Esophagus mucosa (tissue), 1 donor: ENCODE measurements at regions not wholly inside any gene's neighbourhood (a gene's known extent, or its start where the extent isn't known, plus 50 kb on each side); places are given as distances from the start of the nearest gene placed in this dataset.
"Not testable (repeated sequence)": the region's sequence is repeated elsewhere in the genome, so short reads cannot be mapped to it uniquely, and the experiment has no call there.

Experiments
- ATAC-seq: fragments of 200-7000 bp; cut with Tn5 transposase; one replicate; pipeline ENCODE4 v1.9.1; 2020
- donor health status: DM: yes; HTN: yes; CAD: no.

DNA sequence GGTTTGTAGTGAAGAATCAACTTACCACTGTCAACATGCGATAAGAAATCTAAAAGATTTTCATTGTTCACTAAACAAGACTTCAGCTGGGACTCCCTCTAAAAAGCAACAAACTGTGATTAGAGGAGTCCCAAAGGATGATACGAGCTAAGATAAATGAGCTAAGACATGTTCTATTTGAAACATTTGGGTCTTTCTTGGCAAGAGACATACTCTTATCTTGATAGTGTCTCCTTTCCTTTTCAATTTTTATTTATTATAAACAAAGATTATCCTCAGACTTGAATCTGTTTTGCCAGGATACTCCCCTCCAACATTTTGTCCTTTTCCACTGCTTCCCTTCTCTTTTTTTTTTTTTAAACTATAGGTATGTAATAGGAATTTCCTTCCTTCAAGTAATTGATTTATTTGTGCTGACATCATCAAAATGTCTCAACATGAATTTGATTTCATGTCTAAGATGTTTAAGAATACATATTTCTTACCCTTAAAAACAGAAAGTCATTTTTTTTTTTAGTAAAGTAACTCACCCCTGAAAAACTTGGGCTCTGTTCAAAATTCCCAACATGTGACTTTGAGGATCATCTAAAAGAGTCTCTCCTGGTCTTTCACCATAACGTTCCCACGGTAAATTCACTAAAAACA, 158.4 kb upstream of the NRP1 start:
- ATAC-seq: no peak

DNA sequence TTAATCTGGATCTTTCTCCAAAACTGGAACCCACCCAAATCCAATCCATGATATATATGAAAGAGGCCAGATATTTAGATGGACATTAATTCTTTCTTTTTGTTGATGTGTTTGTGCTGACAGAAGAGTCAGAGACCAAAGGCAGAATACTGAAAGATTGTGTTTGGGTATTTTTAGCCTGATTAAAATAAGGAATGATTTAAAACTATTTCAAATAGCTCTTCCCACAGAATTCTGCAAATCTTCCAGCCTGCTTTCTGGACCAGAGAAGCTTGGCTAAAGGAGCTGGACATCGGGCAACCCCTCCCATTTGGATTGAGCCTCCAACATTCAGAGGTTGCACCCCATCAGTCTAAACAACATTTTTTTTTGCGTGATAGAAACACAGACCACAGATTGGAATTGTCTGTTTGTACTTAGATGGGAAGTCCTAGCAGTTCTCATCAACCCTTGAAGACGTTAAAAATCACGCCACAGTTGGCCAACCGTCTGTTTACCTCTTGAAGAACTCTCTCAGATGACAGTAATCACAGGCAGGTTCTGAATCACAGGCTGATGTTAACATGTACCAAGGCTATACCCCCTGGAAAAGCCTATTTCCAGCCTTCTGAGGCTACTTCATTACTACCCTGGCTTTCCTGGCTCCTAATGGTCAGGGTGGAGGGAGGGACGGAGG, 155.2 kb upstream of the NRP1 start:
- ATAC-seq: no peak

DNA sequence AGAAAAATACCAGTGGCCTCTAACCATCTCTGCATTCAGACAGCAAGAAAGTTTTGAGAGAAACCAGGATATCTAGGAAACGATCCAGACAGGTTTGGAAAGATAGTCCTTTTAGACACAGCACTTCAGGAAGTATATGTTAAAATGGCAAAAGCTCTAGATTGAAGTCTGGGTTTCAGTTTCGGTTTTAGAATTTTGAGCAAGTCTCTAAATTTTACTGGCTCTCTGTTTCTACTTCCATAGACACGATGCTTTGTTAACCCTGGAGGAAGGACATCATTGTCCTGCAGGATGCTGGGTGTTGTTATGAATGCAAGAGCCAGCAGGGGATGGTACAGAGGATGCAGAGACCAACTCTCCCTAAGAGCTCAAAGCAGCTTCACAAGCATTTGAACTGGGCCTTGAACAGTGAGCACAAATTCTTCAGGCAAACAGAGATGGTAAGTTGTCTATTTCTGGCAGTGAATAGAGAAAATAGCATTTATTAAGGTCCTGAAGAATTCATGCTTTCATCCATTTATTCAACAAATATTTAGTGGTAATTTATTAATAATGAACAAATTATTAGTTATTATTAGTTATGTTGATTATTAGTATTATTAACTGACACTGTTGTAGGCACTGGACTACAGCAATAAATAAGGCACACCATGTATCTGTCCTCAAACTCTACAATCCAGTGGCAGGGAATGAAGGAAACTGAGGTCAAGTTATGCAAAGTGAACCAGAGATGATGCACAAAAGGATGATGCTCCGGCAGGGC, 152.7 kb upstream of the NRP1 start:
- ATAC-seq: no peak

DNA sequence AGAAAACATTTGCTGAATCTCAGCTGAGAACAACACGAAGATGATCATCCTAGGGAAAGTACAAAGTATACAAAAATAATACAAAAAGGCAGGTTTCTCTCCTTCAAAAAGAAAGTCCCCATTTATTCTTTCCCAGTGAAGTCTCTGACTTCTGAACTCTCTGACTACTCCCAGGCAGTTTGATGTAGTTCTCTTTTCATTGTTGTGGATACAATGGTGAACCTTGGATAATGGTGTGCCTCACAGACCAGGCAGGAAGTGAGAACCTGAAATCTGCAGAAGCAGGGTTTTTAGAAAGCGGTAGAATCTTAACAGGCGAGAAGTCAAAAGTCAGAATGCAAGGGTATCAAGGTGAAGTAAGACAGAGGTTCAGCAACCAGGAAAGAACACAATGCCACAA, 150.8 kb upstream of the NRP1 start:
- no peak for ATAC-seq

DNA sequence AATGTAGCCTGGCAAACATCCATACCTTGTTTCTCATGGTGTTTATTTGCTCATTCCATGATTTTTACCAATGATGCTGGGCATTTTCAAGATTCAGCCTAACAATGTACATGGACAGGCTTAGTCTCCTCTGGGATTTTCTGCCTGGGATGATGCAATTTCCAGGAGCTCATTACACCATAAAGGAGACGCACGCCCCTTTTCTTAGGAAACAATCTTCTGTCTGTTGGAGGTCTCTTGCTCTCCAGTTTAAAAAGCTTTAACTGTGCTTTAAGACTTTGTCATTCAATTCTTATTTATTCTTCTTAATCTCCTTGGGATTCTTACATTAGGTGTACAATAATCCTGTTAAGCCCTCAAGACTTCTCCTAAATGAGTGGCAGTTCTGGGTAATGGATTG, 150.3 kb upstream of the NRP1 start:
- ATAC-seq: no peak

DNA sequence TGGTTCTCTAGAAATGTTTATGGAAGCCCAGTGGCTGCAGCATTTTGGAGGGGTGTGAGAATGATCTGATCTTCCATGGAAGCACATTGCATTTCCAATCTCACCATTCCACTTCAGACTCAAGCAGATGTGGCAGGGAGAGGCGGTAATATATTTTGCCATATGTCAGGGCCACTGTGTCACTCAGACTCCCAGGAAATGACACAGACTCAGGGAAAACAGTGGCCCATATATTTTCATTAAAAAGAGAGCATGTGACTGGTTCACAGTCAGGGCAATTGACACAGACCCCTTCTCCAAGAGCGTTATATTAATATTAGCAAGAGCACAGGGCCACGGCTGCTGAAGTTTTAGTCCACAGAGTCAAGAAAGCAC, 149.3 kb upstream of the NRP1 start:
- no peak for ATAC-seq

DNA sequence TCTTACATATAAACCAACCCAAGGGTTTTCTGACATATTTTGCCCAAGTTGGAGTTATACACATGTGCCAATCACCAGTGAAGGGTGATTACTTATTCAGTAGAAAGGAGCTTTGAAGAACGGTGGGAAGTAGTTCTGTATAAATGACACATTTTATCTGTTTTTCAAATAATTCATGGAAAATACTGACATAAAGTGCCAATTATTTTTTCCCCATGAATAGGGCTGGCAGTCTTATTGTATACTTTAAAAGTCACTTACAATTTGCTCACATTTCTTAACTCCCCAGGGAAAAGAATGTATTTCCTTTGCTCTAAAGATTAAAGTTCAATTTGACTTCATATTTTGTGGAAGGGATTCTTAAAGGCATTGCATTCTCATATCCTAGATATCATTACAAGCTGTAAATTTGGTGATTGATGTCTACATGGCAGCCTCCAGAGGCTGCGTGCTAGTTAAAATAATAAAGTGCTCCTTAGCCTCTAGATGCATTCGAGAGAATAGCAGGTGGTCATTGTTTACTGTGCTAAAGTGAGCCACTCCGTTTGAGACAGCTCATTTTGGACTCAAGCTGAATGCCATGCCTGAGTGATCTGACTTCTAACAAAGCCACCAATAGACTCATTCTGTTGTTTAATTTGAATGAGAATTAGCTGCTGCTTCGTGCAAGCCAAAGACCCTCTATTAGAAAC, 148.8 kb upstream of the NRP1 start:
- no peak for ATAC-seq

DNA sequence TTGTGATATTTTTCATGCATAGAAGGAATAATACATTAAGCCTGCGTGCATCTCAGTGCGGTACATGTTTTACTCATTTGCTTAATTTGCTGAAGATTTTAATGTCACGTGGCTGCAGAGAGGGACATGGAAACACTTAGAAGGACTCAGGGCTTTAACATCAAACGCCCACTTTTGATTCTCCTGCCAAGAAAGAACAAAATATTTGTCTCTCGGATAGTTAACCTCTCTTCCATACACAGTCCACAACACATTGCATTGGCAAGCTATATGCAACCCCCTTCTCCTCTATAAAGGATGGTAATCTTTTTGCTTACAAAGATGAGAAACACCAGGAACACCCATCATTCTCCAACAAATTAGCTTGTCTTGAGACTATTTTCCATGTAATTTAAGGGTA, 148.0 kb upstream of the NRP1 start:
- ATAC-seq: no peak

DNA sequence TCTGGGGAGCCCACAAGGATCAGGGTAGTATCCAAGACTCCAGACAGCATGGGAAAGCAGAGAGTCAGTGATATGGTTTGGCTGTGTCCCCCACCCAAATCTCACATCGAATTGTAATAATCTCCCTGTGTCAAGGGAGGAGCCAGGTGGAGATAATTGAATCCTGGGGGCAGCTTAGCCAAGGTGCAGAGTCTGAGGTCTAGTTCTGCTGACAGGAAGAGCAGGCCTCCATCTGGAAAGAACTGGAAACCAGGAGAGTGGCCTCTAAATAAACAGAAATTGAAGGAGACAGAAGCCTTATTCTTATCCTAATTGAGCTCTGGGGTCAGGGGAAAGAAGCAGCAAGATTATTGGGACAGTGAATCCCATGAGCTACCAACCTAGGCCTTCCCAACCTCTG, 146.7 kb upstream of the NRP1 start:
- no peak for ATAC-seq

DNA sequence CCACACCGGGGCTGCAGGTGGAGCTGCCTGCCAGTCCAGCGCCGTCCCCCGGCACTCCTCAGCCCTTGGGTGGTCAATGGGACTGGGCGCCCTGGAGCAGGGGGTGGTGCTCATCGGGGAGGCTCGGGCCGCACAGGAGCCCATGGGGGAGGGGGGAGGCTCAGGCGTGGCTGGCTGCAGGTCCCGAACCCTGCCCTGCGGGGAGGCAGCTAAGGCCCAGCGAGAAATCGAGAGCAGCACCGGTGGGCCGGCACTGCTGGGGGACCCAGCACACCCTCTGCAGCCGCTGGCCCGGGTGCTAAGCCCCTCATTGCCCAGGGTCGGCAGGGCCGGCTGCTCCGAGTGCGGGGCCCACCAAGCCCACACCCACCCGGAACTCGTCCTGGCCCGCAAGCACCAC, 145.9 kb upstream of the NRP1 start:
- not testable (repeated sequence) for ATAC-seq

DNA sequence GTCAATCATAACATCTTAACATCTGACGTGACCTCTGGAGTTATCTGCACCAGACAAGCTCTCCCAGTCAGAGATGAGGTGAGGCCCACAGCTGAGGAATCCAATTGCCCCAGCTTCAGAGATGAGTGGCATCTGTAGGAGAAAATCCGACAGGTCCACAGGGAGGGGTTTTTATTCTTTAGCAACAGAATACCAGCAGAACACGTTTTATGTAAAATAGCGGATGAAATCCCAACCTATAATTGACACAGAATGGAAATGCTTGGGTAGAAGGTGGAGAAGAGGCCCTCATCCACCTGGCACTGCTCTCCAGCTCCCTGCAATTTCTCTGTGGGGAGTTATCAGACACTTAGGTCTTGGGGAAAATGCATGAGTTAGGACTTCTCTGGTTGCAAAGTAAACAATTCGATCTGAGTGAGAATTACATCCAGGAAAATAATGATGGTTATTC, 144.2 kb upstream of the NRP1 start:
- ATAC-seq: no peak

DNA sequence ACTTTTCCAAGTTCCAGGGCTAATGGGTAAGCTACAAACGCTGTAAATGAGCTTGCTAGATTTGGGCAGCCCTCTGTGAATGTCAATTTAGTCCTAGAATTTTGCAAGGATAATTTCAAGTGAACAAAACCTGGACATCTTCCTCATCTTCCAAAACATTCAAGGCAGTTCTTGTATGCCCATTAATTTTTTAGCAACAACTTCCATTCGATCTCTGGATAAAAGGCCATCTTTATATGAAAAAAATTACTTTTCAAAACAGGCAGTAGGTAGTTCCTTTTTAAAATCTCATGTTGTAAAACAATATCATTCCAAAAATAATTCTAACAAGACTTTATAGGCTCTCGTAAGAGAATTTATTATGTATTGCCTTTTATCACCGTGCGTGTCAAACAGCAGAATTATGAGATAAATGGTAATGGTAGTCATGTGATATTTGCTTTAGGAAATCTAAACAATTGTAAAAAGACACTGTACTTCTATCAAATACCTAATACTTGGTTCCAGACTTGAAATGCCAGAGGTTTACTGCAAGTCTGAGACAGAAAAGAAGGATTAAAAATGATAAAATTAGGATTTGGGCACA, 143.7 kb upstream of the NRP1 start:
- ATAC-seq: no peak

DNA sequence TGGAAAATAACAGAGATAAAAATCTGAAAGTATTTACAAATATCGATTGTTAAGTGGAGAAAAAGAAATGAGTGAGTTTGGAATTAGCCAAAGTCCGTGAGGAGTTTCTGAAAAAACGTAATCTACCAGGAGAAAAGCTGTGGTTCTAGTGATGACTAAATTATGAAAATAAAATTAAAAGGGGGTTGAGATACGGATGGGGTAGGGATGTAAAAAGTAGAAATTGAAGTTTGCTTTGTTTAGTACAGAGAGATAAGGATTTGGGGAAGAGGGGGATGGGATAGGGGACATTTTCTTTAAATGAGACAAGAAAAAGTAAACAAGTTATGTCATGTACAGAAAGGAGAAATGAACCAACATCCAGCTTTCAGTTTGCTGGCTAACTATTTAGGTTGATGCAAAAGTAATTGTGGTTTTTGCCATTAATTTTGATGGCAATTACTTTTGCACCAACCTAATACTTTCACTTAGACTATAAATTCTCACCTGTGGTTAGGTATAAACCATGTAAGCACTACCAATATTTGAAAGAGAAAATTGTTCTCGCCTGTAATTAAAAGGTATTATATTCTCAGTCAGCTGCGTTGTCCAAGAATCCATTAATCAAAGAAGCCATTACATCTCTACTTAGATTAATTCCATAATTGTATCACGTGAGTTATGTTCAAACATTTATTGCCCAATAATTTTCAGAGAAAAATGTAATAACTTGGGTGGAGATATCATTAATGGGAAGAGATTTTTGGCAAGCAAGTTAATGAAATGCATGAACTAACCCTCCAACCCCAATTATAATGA, 143.0 kb upstream of the NRP1 start:
- no peak for ATAC-seq

DNA sequence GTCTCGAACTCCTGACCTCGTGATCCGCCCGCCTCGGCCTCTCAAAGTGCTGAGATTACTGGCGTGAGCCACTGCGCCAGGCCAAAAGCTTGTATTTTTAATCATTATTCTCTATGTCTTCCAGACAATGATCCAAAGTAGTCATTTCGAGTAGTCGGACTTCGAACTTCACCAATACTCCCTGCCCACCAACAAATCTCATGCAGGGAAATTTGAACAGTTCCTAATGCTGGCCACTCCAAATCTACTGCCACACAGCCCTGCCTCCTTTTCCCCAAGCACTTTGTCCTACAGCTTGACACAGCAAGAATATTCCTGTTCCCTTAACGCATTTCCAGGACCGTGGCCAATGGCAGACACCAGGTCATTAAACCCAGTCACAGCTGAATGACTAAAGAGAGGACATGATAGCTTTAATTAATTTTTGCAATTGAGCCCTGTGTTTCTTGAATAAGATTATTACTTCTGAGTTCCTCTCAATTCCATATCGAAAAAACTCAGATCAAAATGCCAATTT, 142.3 kb upstream of the NRP1 start:
- no peak for ATAC-seq

DNA sequence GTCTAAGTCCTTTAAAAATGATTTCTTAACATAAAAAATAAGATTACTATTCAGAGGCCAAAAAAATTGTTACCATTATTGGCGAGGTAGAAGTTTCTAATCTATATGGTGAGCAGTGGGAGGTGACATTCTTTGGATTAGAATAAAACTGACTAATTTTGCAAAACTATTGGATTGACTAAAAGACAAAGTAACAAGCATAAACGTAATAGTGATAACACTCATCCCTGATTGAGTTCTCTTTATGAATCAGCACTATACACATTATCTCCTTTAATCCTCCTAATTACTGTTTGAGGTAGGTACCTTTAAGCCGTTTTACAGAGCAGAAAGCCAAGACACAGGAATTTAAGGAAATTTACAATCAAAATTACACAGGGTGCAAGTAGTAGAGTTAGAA, 139.2 kb upstream of the NRP1 start:
- no peak for ATAC-seq

DNA sequence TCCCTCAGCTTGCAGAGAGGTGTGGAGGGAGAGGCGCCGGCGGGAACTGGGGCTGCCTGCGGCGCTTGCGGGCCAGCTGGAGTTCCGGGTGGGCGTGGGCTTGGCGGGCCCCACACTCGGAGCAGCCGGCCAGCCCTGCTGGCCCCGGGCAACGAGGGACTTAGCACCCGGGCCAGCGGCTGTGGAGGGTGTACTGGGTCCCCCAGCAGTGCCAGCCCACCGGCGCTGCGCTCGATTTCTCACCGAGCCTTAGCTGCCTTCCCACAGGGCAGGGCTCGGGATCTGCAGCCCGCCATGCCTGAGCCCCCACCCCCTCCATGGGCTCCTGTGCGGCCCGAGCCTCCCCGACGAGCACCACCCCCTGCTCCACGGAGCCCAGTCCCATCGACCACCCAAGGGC, 133.5 kb upstream of the NRP1 start:
- ATAC-seq: not testable (repeated sequence)

DNA sequence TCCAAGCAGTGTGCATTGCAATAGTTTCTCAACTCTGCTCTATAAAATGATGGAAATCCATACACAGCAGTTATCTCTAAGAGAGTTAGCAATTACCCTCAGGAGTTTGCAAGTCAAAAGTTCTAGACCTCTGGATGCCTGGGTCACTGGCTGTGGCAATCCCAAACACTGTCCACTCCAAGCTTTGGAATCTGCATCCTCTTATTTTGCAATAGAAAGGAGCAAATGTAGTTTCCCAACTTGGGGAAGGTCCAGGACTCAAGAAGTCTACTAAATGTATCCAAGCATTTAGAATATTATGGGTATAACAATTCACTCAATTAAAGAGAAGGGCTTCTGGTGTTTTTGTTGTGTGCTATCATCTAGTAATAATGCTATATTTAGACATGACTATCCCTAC, 131.3 kb upstream of the NRP1 start:
- ATAC-seq: no peak

DNA sequence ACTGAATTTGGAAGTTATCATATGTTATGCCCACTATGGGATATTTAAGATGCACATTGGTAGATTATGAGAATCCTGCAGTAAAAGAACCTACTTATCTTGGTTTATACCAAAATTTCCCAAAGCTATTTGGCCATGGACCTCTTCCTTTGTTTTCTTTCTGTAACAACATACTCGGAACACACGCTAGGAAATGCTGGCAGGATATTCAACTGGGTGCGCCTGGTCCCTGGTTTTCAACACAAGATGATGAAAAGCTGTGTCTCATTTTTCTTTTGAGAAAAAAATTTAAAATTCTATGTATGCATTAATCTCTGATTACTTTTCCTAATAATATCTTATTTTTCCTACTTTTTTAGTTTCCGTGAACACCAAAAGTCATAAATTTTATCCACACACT, 128.5 kb upstream of the NRP1 start:
- no peak for ATAC-seq

DNA sequence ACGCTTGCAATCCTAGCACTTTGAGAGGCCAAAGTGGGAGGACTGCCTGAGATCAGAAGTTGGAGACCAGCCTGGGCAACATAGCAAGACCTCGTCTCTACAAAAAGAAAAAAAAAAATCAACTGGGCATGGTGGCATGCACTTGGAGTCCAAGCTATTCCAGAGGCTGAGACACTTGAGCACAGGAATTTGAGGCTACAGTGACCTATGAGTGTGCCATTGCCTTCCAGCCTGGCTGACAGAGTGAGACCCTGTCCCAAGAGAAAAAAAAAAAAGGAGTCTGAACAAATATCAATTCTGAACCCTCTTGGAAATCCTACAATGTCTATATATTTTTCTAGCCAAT, 126.8 kb upstream of the NRP1 start:
- ATAC-seq: no peak

DNA sequence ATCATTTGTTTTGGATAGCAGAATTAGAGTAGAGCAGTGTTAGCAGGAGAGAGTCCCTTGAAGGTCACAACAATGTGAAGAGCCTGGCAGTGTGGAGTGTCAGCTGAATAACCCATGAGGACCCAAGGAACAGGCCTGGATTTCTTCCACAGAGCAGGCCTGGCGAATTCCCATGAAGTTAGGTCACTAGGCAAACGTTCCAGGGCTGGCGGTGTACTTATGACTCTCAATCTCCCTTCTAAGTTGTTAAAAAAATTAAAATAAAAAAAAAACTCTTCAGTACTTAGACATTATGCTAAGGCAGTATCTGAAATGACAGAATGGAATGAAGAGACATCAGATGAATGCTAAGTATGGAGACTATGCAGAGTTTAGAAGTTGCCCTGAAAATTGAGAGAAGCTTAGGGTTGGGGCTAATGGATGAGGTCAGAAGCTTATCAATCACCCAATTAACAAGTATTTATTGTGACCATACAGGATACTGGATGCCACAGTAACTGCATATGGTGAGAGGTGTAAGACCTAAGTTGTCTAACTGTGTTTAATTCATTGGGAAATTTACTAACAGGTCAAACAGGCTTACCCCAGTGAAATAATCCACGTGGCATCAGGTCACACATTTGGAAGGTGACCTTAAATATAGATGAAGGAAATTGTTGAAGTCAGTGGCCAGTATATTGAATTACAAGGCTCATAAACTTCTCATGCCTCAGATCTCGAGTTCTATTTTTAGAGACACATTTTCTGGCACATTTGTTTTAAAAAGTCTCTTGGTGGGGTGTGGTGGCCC, 126.2 kb upstream of the NRP1 start:
- no peak for ATAC-seq

DNA sequence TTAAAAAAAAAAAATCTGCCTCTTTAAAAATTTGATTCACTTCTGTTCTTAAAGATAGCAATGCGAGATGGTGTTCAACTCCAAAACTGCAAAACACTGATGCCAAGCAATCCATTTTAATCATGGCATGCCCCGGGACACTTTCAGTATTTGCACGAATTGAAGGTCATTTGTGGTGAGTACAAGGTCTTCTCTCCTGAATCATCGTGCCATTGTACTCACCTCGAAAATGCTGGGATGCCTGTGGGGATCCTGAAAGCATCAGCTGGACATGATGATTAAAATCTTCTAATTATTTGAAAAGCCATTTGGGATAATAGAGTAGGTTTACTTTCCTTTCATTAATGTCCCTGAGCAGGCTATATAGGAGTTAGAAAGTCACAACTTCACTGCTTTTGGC, 125.1 kb upstream of the NRP1 start:
- ATAC-seq: no peak
